Fibroblast of skin of abdomen (primary cell): ENCODE measurements at regions not wholly inside any gene's neighbourhood (a gene's known extent, or its start where the extent isn't known, plus 50 kb on each side); places are given as distances from the start of the nearest gene placed in this dataset.
"Not testable (repeated sequence)": the region's sequence is repeated elsewhere in the genome, so short reads cannot be mapped to it uniquely, and the experiment has no call there.

ENCODE experiments used
- DNase-seq: peaks from one replicate; pipeline ENCODE4 v3.0.0-alpha.2; 2013

DNA sequence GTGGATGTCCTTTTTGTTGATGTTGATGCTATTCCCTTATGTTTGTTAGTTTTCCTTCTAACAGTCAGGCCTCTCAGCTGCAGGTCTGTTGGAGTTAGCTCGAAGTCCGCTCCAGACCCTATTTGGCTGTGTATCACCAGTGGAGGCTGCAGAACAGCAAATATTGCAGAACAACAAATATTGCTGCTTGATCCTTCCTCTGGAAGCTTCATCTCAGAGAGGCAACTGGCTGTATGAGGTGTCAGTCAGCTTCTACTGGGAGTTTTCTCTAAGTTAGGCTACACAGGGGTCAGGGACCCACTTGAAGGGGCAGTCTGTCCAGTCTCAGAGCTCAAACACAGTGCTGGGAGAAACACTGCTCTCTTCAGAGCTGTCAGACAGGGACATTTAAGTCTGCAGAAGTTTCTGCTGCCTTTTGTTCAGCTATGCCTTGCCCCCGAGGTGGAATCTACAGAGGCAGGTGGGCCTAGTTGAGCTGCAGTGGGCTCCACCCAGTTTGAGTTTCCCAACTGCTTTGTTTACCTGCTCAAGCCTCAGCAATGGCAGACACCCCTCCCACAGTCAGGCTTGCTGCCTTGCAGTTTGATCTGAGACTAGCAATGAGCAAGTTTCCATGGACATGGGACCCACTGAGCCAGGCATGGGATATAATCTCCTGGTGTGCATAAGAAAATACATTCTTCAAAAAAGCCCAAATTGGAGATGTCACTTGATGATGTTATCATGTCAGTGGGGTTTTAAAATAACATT is 99.5 kb downstream of the KDM5D start:
- no peak for DNase-seq

DNA sequence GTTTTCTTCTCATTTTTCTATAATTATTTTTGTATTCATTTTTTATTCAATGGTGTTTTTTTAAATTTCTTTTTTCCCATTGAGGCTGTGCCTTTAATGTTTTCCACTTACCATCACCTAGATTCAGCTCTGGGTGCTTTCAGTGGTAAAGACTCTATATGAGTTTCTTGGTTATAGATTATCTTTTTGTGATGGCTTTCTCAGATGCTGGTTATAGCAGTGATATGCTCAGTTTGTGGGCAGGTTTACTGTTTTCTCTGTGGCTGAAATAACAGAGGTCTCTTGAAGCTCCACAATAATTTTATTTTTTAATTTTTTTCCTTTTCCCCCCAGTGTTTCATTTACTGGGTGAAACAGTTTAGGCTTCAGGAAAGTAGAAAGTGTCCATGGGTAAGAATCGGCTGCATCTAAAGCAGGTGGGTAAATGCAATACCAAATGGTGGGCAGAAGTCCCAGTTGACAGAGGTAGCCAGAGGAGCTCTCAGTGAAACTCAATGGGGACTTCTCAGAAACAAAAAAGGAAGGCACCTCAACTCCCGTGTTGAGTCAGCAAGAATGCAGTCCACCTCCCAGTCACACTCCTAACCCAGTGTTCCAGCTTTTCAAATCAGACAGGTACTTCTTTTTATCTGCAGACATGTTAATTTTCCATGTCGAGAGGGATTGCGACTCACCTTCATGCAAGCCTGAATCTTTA is 106.7 kb downstream of the KDM5D start:
- DNase-seq: no peak

DNA sequence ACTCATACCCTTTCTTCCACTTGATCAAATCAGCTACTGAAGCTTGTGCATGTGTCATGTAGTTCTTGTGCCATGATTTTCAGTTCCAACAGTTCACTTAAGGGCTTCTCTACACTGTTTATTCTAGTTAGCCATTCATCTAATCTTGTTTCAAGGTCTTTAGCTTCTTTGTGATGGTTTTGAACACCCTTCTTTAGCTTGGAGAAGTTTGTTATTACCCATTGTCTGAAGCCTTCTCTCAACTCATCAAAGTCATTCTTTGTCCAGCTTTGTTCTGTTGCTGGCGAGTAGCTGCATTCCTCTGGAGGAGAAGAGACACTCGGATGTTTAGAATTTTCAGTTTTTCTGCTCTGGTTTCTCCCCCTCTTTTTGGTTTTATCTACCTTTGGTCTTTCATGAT is 115.6 kb downstream of the KDM5D start:
- DNase-seq: no peak

- DNase-seq: no peak
Measured at GRCh38 chrY:19622392-19622791, 122.1 kb downstream of the KDM5D start.

DNA sequence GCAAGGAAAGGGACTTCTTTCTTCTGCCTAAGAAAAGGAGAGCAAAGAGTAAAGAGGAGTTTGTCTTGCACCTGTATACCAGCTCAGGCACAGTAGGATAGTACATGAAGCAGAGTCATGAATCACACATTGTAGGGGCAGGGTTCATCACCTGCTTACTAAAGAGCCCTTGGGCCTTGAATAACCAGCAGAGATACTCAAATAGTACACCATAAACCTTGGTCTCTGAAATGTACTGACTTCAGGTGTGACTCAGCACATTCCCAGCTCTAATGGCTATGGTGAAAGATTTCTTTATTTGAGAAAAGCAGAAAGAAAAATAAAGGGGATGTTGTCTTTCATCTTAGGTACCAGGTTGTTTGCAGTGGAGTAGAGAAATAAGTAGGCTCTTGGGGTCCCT is 122.8 kb downstream of the KDM5D start:
- DNase-seq: no peak

- no peak for DNase-seq
Measured at GRCh38 chrY:19601113-19601512, 143.4 kb downstream of the KDM5D start.

- peak; percentile 1 for DNase-seq
Measured at GRCh38 chrY:19600711-19601110, 143.8 kb downstream of the KDM5D start.

GRCh38 chrY:19590235-19590634 is 154.3 kb downstream of the KDM5D start:
- no peak for DNase-seq

DNA sequence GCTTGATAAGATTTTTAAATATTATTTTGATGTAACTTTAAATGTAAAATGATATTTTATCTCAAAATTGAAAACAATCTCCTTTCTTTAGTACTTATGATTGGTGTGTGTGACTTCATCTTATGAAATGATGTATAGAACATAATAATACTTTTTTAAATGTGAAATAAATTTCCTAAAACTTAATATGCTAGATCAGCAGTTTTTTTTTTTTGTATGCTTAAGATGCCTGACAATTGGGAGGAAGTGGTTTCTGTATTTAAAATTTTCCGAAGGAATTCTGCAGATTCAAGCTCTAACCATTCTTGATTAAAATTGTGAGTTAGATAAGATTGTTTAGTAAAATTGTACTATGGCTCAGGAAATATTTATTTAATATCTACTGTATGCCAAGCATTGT is 154.9 kb downstream of the KDM5D start:
- DNase-seq: no peak

DNA sequence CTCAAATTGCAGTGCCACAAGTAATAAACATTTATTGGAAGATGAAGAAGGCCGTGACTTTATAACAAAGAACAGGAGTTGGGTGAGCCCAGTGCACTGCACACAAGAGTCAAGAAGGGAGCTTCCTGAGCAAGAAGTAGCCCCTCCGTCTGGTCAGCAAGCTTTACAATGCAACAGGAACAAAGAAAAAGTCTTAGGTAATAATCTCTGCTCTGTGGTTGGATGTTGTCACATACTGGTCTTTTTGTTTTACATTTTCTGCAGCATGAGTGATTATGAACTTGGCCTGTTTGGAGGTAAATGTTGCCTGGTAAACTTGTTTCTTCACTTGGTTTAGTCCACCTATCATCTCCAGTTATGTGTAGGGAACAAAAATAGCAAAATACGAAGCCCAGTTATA is 157.2 kb downstream of the KDM5D start:
- DNase-seq: no peak

DNA sequence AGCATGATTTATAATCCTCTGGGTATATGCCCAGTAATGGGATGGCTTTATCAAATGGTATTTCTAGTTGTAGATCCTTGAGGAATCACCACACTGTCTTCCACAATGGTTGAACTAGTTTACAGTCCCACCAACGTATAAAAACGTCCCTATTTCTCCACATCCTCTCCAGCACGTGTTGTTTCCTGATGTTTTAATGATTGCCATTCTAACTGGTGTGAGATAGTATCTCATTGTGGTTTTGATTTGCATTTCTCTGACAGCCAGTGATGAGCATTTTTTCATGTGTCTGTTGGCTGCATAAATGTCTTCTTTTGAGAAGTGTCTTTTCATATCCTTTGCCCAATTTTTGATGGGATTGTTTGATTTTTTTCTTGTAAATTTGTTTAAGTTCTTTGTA is 163.5 kb downstream of the KDM5D start:
- DNase-seq: not testable (repeated sequence)

GRCh38 chrY:19578281-19578874 is 166.1 kb downstream of the KDM5D start:
- no peak for DNase-seq

- no peak for DNase-seq
Measured at GRCh38 chrY:19577250-19577649, 167.3 kb downstream of the KDM5D start.

DNA sequence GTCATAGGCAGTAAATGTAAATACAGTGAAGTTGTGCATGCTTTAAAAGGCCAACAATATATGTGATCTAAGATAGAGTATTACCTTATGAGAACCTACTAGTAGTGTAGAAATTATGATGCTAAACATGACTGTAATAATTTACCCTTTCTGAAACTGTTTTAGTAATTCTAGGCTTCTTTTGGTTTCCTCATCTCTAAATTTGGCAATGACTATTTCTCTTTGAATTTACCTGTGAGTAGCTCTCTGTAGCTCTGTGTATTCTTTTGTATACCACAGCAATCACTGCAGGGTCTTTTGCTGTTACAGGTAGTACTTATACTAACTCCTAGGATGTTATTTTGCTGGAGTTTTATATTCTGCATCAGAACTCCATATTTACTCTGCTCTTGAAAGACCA is 169.6 kb downstream of the KDM5D start:
- no peak for DNase-seq

DNA sequence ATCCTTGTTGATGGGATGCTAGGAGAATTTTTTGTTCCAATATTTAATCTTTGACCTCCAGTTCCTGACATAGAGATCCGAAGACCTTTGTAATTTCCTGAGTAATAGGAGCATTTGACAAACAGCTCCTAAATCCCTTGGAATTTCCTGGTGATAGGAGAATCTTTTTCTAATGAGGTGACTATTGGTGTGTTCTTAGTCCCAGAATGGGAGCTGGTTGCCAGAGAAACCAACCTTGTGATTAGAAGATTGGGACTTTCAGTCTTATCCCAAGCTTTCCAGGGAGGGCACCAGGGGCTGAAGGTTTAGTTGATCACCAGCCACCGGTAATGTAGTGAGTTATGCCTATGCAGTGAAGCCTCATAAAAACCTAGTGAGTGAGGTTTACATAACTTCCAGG is 170.9 kb downstream of the KDM5D start:
- DNase-seq: no peak

DNA sequence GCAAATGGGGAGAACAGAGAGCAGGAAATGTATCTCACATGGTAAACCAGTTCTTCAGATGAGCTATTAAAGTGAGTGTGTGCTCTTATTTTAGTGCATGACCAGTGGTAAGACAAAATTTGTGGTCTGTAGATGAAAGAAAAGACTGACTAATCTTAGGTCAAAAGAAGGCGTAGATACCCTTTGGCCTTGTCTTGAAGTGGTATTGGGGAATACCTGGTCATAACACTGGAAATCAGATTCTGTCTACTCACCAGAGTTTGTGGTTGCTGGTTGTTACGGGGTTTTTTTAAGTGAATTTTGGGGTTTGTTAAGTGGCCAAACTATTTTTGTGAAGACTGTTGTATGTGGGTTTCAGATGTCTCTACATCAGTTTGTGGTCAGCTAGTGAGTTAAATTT is 173.5 kb downstream of the KDM5D start:
- DNase-seq: no peak

DNA sequence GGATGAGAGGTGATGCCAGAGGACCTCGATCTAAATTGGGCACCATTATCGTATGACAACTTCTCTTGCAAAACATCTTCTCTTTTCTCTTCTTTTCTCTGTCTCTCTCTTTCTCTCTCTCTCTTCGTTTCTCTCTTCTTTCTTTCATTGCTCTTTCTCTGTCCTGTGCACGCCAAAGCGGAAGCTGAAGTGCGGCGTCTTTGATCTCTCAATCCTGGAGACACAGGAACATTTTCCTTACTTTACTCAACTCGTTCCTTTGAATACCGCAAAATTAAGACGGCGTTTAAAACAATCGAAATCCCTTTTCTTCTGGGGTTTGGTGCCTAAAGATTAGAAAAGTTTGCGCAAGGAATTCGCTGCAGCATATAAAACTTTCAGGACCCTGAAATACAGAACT is 176.6 kb downstream of the KDM5D start:
- peak; percentile 18 for DNase-seq

- DNase-seq: peak; percentile 96
Measured at GRCh38 chrY:19567051-19567921, 177.2 kb downstream of the KDM5D start.

DNA sequence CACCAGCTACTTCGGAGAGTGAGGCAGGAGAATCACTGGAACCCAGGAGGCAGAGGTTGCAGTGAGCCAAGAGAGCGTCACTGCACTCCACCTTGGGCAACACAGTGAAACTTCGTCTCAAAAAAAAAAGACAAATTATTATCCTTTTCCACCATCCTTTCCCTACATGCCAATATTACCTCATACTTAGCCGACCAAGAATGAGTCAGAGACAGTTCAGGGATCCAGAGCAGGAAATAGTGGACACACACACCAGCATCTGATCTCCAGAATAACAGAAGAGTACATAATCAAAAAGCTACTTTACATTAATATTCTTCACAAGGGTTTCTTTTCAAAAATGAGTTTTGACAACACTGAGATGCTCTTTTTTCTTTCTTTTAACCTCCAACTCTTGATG is 185.4 kb downstream of the KDM5D start:
- DNase-seq: peak; percentile 21

DNA sequence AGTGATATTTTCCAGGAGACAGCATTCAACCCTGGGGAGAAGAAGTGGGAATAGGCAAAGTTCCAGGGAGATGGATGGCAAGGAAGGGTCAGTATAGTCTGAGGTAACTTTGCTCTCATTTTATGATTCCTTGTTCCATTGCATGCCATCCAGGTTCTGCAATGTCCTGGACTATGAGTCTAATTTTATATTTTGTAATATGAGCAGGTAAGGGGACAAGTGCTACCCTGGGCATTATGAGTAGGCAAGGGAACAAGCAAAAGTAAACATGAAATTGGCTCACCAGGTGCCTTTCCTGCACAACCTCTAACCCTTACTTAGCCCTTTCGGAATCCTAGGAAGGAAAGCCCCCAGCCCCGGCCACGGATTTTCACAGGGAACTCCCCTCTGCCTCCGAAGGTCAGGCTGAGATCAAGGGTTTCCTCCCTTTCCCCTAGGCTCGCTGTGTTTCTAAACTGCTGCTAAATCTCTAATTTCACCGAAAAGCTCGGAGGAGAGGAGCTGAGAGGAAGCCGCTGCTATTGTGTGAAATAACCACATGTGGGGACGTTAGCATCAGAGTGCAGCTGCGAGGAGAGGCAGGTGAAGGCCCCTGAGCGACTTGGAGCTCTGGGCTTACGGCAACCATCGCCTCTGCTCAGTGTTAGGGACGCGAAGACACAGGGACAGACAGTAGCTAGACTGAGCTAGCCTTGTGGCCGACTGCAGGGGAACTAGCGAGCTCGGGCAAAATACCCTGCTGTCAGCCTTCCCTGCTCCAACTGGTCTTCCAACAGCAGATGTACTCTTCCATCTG is 194.7 kb downstream of the KDM5D start:
- no peak for DNase-seq

GRCh38 chrY:19541475-19542306 is 202.8 kb downstream of the KDM5D start:
- DNase-seq: no peak
